ENCODE measurements at regions not wholly inside any gene's neighbourhood (a gene's known extent, or its start where the extent isn't known, plus 50 kb on each side); places are given as distances from the start of the nearest gene placed in this dataset.

GRCh38 chr5:57696389-57696769 is 213.8 kb upstream of the ACTBL2 start:
- H3K36me3 Mint-ChIP-seq (ENCODE audit: insufficient read depth, unreplicated experiment), result no peaks in the 10 kb centered on the region
- H3K4me3 Mint-ChIP-seq (ENCODE audit: unreplicated experiment), result no peak overlapping the region
- peaks cover 25% of the 10 kb centered on the region for H3K4me1 Mint-ChIP-seq (ENCODE audit: low read depth, unreplicated experiment)
- Histone ChIP-seq H3K9me3 (no peaks in the 10 kb centered on the region), H3K4me1 (peaks cover 29% of the 10 kb centered on the region), H3K36me3 (ENCODE audit: control insufficient read depth, insufficient read depth, low read length) (no peaks in the 10 kb centered on the region), H3K27me3 (replicated peaks; ENCODE audit: control insufficient read depth, insufficient read depth, low read length) (no peaks in the 10 kb centered on the region), H3K4me3 (ENCODE audit: low read depth, low read length) (no peak overlapping the region)
- no peaks in the 10 kb centered on the region for H3K9me3 Mint-ChIP-seq (ENCODE audit: unreplicated experiment)
- no TSS peak for BruUV-seq (replicated peaks)
- intact Hi-C loops (cut with micrococcal nuclease; ENCODE audit: unreplicated experiment), result loop anchor here (5.0 kb wide), 1 partner anchor 44 kb away; no protein-coding TSS in a partner anchor
- H3K27ac Mint-ChIP-seq (ENCODE audit: unreplicated experiment), result no peak overlapping the region
- H3K27me3 Mint-ChIP-seq (ENCODE audit: insufficient read depth, unreplicated experiment), result no peaks in the 10 kb centered on the region
- ChIA-PET POLR2A (no interaction called here), CTCF (no interaction called here)
- TF ChIP-seq CTCF (IDR thresholded peaks at IDR 0.05; ENCODE audit: insufficient read depth in 1 of 2, low read depth in 1 of 2, low read length in 1 of 2, severe bottlenecking in 1 of 2, unreplicated experiment in 1 of 2), result no peak
- no peak for DNase-seq

GRCh38 chr5:57695706-57696388 is 213.2 kb upstream of the ACTBL2 start:
- H3K36me3 ChIP-seq (ENCODE audit: control insufficient read depth, insufficient read depth, low read length), result no peaks in the 10 kb centered on the region
- ChIA-PET POLR2A (no interaction called here), CTCF (interaction anchor here (1.2 kb wide), 1 partner anchor 45 kb away, joined by 8 read pairs; no protein-coding TSS in a partner anchor)
- Mint-ChIP-seq H3K27me3 (ENCODE audit: insufficient read depth, unreplicated experiment) (no peaks in the 10 kb centered on the region), H3K36me3 (ENCODE audit: insufficient read depth, unreplicated experiment) (no peaks in the 10 kb centered on the region), H3K4me1 (ENCODE audit: low read depth, unreplicated experiment) (peaks cover 25% of the 10 kb centered on the region), H3K27ac (ENCODE audit: unreplicated experiment) (no peak overlapping the region), H3K9me3 (ENCODE audit: unreplicated experiment) (no peaks in the 10 kb centered on the region), H3K4me3 (ENCODE audit: unreplicated experiment) (no peak overlapping the region)
- H3K27me3 ChIP-seq (replicated peaks; ENCODE audit: control insufficient read depth, insufficient read depth, low read length), result no peaks in the 10 kb centered on the region
- H3K4me3 ChIP-seq (ENCODE audit: low read depth, low read length), result no peak overlapping the region
- TF ChIP-seq CTCF (IDR thresholded peaks at IDR 0.05; ENCODE audit: insufficient read depth in 1 of 2, low read depth in 1 of 2, low read length in 1 of 2, severe bottlenecking in 1 of 2, unreplicated experiment in 1 of 2), result no peak
- intact Hi-C loops (cut with micrococcal nuclease; ENCODE audit: unreplicated experiment), result loop anchor here (5.0 kb wide), 1 partner anchor 44 kb away; no protein-coding TSS in a partner anchor
- BruUV-seq (replicated peaks), result no TSS peak
- no peak for DNase-seq
- H3K4me1 ChIP-seq, result peaks cover 29% of the 10 kb centered on the region
- H3K9me3 ChIP-seq, result no peaks in the 10 kb centered on the region

GRCh38 chr5:57695179-57695578 is 212.6 kb upstream of the ACTBL2 start:
- TF ChIP-seq CTCF (IDR thresholded peaks at IDR 0.05; ENCODE audit: insufficient read depth in 1 of 2, low read depth in 1 of 2, low read length in 1 of 2, severe bottlenecking in 1 of 2, unreplicated experiment in 1 of 2), result no peak
- H3K36me3 Mint-ChIP-seq (ENCODE audit: insufficient read depth, unreplicated experiment), result no peaks in the 10 kb centered on the region
- DNase-seq, result peak in 1 of 2 experiments; percentile 9
- no peak overlapping the region for H3K27ac Mint-ChIP-seq (ENCODE audit: unreplicated experiment)
- no peaks in the 10 kb centered on the region for H3K27me3 Mint-ChIP-seq (ENCODE audit: insufficient read depth, unreplicated experiment)
- Histone ChIP-seq H3K4me3 (ENCODE audit: low read depth, low read length) (no peak overlapping the region), H3K27me3 (replicated peaks; ENCODE audit: control insufficient read depth, insufficient read depth, low read length) (no peaks in the 10 kb centered on the region), H3K4me1 (peaks cover 29% of the 10 kb centered on the region), H3K36me3 (ENCODE audit: control insufficient read depth, insufficient read depth, low read length) (no peaks in the 10 kb centered on the region), H3K9me3 (no peaks in the 10 kb centered on the region)
- H3K9me3 Mint-ChIP-seq (ENCODE audit: unreplicated experiment), result no peaks in the 10 kb centered on the region
- H3K4me3 Mint-ChIP-seq (ENCODE audit: unreplicated experiment), result no peak overlapping the region
- POLR2A ChIA-PET, result no interaction called here
- intact Hi-C loops (cut with micrococcal nuclease; ENCODE audit: unreplicated experiment), result loop anchor here (5.0 kb wide), 1 partner anchor 43 kb away; no protein-coding TSS in a partner anchor
- BruUV-seq (replicated peaks), result no TSS peak
- H3K4me1 Mint-ChIP-seq (ENCODE audit: low read depth, unreplicated experiment), result peaks cover 24% of the 10 kb centered on the region
- CTCF ChIA-PET, result interaction anchor here (1.2 kb wide), 1 partner anchor 45 kb away, joined by 8 read pairs; no protein-coding TSS in a partner anchor
